ENCODE measurements at regions not wholly inside any gene's neighbourhood (a gene's known extent, or its start where the extent isn't known, plus 50 kb on each side); places are given as distances from the start of the nearest gene placed in this dataset.

- Histone ChIP-seq H3K4me3 (ENCODE audit: low read depth in 2 of 2, low read length in 2 of 2) (no peak overlapping the region), H3K36me3 (ENCODE audit: control insufficient read depth, insufficient read depth, low read length) (no peaks in the 10 kb centered on the region), H3K4me1 (ENCODE audit: control insufficient read depth, insufficient read depth, low read length) (no peaks in the 10 kb centered on the region), H3K27me3 (ENCODE audit: control insufficient read depth, insufficient read depth, low read length) (no peaks in the 10 kb centered on the region), H3K27ac (ENCODE audit: low read length) (no peak overlapping the region), H3K9me3 (ENCODE audit: control insufficient read depth, insufficient read depth, low read depth, low read length) (0 out of 2 replicates have a peak, but pooled peaks cover under 1% of the 10 kb centered on the region)
- no TSS peak for BruUV-seq (replicated peaks)
- in situ Hi-C loops (cut with HindIII; ENCODE audit: low pct_unique_long_range_greater_than_20kb, low sequenced_read_pairs) = no loop called here
- no peak for ATAC-seq
- no peak for DNase-seq (ENCODE audit: low read depth, low spot score)
- TF ChIP-seq, protein P1, sequence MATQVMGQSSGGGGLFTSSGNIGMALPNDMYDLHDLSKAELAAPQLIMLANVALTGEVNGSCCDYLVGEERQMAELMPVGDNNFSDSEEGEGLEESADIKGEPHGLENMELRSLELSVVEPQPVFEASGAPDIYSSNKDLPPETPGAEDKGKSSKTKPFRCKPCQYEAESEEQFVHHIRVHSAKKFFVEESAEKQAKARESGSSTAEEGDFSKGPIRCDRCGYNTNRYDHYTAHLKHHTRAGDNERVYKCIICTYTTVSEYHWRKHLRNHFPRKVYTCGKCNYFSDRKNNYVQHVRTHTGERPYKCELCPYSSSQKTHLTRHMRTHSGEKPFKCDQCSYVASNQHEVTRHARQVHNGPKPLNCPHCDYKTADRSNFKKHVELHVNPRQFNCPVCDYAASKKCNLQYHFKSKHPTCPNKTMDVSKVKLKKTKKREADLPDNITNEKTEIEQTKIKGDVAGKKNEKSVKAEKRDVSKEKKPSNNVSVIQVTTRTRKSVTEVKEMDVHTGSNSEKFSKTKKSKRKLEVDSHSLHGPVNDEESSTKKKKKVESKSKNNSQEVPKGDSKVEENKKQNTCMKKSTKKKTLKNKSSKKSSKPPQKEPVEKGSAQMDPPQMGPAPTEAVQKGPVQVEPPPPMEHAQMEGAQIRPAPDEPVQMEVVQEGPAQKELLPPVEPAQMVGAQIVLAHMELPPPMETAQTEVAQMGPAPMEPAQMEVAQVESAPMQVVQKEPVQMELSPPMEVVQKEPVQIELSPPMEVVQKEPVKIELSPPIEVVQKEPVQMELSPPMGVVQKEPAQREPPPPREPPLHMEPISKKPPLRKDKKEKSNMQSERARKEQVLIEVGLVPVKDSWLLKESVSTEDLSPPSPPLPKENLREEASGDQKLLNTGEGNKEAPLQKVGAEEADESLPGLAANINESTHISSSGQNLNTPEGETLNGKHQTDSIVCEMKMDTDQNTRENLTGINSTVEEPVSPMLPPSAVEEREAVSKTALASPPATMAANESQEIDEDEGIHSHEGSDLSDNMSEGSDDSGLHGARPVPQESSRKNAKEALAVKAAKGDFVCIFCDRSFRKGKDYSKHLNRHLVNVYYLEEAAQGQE (IDR thresholded peaks at IDR 0.05; ENCODE audit: insufficient read depth in 1 of 2, low read depth in 2 of 2, low read length in 1 of 2) = no peak
- no peak for TF ChIP-seq TCF7L2 (IDR thresholded peaks at IDR 0.05; ENCODE audit: low read depth, low read length)
- no peak for TF ChIP-seq POLR2AphosphoS5 (IDR thresholded peaks at IDR 0.05; ENCODE audit: low read depth, low read length)
- TF ChIP-seq CTCF (IDR thresholded peaks at IDR 0.05) = no peak
- TF ChIP-seq SIN3A (IDR thresholded peaks at IDR 0.05; ENCODE audit: borderline replicate concordance, insufficient read depth, low read depth, low read length) = no peak
- intact Hi-C loops (cut with micrococcal nuclease; ENCODE audit: unreplicated experiment) = no loop called here
- CTCF ChIA-PET = no interaction called here
- POLR2A ChIA-PET = no interaction called here
Observed at GRCh38 chr2:180174580-180174979, 167.5 kb upstream of the CWC22 start.

- H3K36me3 ChIP-seq (ENCODE audit: control insufficient read depth, insufficient read depth, low read length) = no peaks in the 10 kb centered on the region
- POLR2A ChIA-PET = no interaction called here
- in situ Hi-C loops (cut with HindIII; ENCODE audit: low pct_unique_long_range_greater_than_20kb, low sequenced_read_pairs) (no loop called here), intact Hi-C loops (cut with micrococcal nuclease; ENCODE audit: unreplicated experiment) (no loop called here)
- TF ChIP-seq POLR2AphosphoS5 (IDR thresholded peaks at IDR 0.05; ENCODE audit: low read depth, low read length) (no peak), CTCF (IDR thresholded peaks at IDR 0.05) (no peak), SIN3A (IDR thresholded peaks at IDR 0.05; ENCODE audit: borderline replicate concordance, insufficient read depth, low read depth, low read length) (no peak), TCF7L2 (IDR thresholded peaks at IDR 0.05; ENCODE audit: low read depth, low read length) (no peak)
- TF ChIP-seq, protein P1 (IDR thresholded peaks at IDR 0.05; ENCODE audit: insufficient read depth in 1 of 2, low read depth in 2 of 2, low read length in 1 of 2) = no peak
- H3K4me1 ChIP-seq (ENCODE audit: control insufficient read depth, insufficient read depth, low read length) = no peaks in the 10 kb centered on the region
- no peak overlapping the region for H3K27ac ChIP-seq (ENCODE audit: low read length)
- H3K27me3 ChIP-seq (ENCODE audit: control insufficient read depth, insufficient read depth, low read length) = no peaks in the 10 kb centered on the region
- no TSS peak for BruUV-seq (replicated peaks)
- ATAC-seq (no peak), DNase-seq (ENCODE audit: low read depth, low spot score) (no peak)
- peaks cover 6% of the 10 kb centered on the region; the same call in 1 of the 2 replicates for H3K9me3 ChIP-seq (ENCODE audit: control insufficient read depth, insufficient read depth, low read depth, low read length)
- no peak overlapping the region for H3K4me3 ChIP-seq (ENCODE audit: low read depth in 2 of 2, low read length in 2 of 2)
- CTCF ChIA-PET = interaction anchor here (0.7 kb wide), 1 partner anchor 1657 kb away, joined by 3 read pairs; no protein-coding TSS in a partner anchor
Observed at GRCh38 chr2:180169474-180169873, 162.4 kb upstream of the CWC22 start.
